Stimulated activated naive CD8-positive, alpha-beta T cell treated with anti-CD3 and anti-CD28 coated beads, Interleukin-15, Interleukin-2, amounts not matched to agents 100 ng/mL and 50 ng/mL, for 24 hours (primary cell): ENCODE measurements at regions not wholly inside any gene's neighbourhood (a gene's known extent, or its start where the extent isn't known, plus 50 kb on each side); places are given as distances from the start of the nearest gene placed in this dataset.

Experiments
- H3K27ac Mint-ChIP-seq: one replicate; pipeline ENCODE4 v1.8.0; 2021; ENCODE audit warnings: mild to moderate bottlenecking, mixed read lengths
- H3K27me3 Mint-ChIP-seq: one replicate; pipeline ENCODE4 v1.8.0; 2021; ENCODE audit warnings: mixed read lengths
- H3K36me3 Mint-ChIP-seq: one replicate; pipeline ENCODE4 v1.8.0; 2021; ENCODE audit warnings: low read depth, mixed read lengths
- H3K4me1 Mint-ChIP-seq: one replicate; pipeline ENCODE4 v1.8.0; 2021; ENCODE audit warnings: low read depth, mixed read lengths
- H3K4me3 Mint-ChIP-seq: one replicate; pipeline ENCODE4 v1.8.0; 2021; ENCODE audit warnings: mild to moderate bottlenecking, mixed read lengths
- H3K9me3 Mint-ChIP-seq: one replicate; pipeline ENCODE4 v1.8.0; 2021; ENCODE audit warnings: mixed read lengths

DNA sequence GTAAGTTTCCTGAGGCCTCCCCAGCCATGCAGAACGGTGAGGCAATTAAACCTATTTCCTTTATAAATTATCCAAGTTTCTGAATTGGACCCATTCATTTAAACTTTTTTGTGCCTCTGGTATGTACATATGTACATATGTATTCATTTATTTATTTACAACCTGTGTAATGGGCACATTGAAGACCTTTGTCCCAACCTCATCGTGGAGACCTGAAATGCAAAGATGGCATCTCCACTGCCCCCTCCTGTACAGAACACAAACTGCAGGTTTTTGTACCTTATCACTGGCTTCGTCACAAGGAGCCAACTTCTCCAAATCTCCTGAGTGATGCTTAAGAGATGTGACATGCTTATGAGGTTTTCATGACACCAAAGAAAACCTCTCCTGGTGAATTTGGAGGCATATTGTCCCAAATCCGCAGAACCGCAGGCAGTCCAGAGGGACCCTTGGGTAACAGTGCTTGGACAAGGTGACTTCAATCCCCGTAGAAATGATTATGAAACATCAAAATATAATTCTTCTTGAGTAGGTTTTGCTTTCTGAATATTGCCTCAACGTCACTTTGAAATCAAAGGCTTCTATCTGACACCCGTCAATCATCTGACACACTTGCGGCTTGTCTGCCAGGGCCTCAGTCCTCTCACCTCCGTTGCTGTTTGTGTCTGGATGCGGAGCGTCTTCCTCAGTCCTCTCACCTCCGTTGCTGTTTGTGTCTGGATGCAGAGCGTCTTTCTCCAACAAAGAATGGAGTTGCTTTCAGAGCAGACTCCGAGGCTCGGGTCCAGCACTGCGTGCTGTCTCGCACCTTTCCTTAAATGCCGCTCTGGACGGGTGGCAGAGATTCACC lies 135.0 kb upstream of the IRX4 start:
- H3K27ac Mint-ChIP-seq = no peak overlapping the region
- H3K36me3 Mint-ChIP-seq = no peaks in the 10 kb centered on the region
- H3K4me1 Mint-ChIP-seq = no peaks in the 10 kb centered on the region
- no peaks in the 10 kb centered on the region for H3K9me3 Mint-ChIP-seq
- H3K27me3 Mint-ChIP-seq = peaks cover 13% of the 10 kb centered on the region
- no peak overlapping the region for H3K4me3 Mint-ChIP-seq

DNA sequence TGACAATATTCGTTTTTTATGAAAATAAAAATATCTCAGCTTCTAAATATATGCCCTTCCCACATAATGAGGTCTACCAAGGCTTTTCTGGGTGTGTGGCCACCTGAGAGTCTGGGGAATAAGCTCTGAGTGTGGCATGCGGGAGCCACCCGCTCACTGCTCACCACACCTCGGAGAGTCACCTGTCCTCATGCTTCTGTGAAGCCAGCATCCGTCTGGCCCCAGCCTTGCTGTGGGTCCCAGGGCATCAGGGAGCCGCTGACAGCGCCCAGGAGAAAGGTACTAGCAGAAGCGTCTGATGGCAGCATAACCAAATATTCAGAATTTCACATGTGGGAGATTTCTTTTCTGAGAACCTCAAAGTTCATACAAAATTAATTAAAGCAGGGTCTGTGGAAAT lies 133.2 kb upstream of the IRX4 start:
- peaks cover 1% of the 10 kb centered on the region for H3K27me3 Mint-ChIP-seq
- no peaks in the 10 kb centered on the region for H3K36me3 Mint-ChIP-seq
- no peaks in the 10 kb centered on the region for H3K9me3 Mint-ChIP-seq
- no peak overlapping the region for H3K27ac Mint-ChIP-seq
- H3K4me1 Mint-ChIP-seq = no peaks in the 10 kb centered on the region
- no peak overlapping the region for H3K4me3 Mint-ChIP-seq

DNA sequence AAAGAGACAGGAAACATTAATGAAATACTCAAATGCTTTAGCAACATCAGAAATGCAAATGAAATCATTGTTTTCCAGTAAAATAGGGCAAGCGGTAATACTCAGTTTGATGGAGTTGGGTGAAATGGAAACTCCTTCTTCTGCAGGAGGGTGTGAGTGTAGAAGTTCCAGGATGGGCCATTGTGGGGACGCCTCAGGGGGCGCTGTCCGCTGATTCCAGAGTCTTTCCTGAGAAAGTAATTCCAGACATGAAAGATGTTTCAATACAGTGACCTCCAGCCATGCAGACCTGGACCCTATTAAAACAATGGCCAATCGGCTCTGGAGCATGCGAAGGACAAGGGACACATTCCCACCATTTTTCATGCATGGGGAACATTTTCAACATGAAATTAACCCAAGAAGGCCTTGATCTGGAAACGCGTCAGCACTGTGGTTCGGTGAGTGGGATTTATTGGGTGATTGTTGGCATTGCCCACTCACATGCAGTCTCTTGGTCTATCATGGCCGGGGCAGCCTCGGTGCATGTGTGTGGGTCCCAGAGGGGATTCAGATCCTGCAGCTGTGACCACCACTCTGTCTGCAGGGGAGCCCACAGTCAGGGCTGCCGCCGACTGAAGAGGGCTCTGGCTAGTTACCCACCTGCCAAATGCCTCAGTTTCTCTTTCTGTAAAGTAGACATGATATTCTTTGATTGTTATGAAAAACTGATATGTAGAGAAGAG lies 132.6 kb upstream of the IRX4 start:
- H3K27ac Mint-ChIP-seq = no peak overlapping the region
- H3K4me3 Mint-ChIP-seq = no peak overlapping the region
- no peaks in the 10 kb centered on the region for H3K36me3 Mint-ChIP-seq
- H3K4me1 Mint-ChIP-seq = no peaks in the 10 kb centered on the region
- no peaks in the 10 kb centered on the region for H3K27me3 Mint-ChIP-seq
- no peaks in the 10 kb centered on the region for H3K9me3 Mint-ChIP-seq

DNA sequence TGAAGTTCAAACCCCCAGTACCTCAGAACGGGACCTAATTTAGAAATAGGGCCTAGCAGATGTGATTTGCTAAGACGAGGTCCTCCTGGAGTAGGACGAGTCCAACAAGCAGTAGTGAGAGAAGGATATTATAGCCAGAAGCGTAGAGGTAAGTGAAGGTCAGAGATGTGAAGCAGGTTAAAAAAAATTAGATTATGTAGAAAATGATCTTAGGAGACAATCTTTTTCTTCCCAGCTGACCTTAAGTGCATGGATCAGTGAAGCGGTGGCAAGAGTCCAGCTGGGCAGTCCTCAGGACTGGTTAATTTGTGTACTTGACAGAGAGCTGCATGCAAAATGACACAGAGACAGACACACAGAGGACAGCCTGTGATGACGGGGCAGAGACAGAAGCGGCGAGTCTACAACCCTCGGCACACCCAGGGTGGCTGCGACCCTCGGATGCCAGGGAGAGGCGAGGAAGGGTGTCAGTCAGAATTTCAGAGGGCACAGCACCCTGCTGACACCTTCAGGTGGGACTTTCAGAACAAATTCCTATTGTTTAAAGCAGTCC lies 131.4 kb upstream of the IRX4 start:
- H3K4me1 Mint-ChIP-seq = no peaks in the 10 kb centered on the region
- H3K4me3 Mint-ChIP-seq = no peak overlapping the region
- no peak overlapping the region for H3K27ac Mint-ChIP-seq
- H3K36me3 Mint-ChIP-seq = no peaks in the 10 kb centered on the region
- H3K9me3 Mint-ChIP-seq = no peaks in the 10 kb centered on the region
- H3K27me3 Mint-ChIP-seq = peaks cover 4% of the 10 kb centered on the region

DNA sequence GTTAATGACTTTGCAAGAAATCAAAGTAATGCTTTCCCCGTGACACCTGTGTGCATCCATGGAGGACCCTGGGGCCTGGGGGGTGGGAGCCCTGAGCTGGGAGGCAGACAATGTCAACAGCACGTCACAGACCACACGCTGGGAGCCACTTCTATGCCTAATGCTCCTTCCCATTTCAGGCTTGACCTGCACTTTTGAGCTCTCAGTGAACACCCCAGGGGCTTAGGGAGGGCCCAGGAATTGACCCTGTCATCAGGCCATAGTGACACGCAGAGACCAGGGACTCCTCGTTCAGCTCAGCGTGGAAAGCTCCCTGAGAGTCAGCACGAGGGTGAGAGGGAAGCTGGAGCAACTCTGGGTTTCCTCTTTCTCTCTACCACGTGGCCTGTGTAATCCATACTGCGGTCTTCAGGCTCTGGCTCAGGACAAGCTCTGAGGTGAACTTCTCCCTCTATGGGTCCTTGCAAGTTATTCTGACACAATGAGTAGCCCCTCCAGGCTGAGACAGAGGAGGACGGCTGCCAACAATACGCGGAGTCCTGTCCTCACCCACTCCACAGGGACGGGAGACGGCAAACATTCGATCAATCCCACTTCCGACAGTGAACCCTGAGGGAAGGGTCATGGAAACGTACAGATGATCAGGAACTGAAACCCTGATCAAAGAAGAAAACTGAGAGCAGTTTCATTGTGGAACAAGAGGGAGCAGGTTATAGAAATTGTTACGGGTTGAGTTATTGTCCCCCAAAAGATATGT lies 130.8 kb upstream of the IRX4 start:
- H3K4me1 Mint-ChIP-seq = no peaks in the 10 kb centered on the region
- H3K27ac Mint-ChIP-seq = no peak overlapping the region
- no peaks in the 10 kb centered on the region for H3K36me3 Mint-ChIP-seq
- H3K4me3 Mint-ChIP-seq = no peak overlapping the region
- peaks cover 8% of the 10 kb centered on the region for H3K27me3 Mint-ChIP-seq
- no peaks in the 10 kb centered on the region for H3K9me3 Mint-ChIP-seq

DNA sequence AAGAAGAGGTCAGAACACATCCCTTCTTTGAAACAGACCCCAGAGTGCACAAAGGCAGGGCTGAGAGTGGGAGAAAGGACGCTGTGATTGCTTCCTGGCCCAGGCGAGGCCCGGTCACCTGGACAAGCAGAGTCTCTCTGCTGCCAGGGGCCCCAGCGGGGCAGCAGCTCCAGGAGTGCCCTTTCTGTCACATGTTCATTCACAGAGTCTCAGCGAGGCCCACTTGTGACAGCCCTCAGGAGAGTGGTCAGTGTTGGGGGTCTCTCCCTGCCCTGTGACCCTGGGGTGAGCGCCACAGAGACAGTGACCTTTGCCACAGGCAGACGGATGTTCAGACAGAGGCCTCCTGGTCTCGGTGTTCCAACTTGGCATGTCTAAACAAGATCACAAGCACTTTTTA lies 130.2 kb upstream of the IRX4 start:
- Mint-ChIP-seq H3K4me1 (no peaks in the 10 kb centered on the region), H3K36me3 (no peaks in the 10 kb centered on the region), H3K27ac (no peak overlapping the region), H3K4me3 (no peak overlapping the region), H3K9me3 (no peaks in the 10 kb centered on the region), H3K27me3 (peaks cover 8% of the 10 kb centered on the region)

DNA sequence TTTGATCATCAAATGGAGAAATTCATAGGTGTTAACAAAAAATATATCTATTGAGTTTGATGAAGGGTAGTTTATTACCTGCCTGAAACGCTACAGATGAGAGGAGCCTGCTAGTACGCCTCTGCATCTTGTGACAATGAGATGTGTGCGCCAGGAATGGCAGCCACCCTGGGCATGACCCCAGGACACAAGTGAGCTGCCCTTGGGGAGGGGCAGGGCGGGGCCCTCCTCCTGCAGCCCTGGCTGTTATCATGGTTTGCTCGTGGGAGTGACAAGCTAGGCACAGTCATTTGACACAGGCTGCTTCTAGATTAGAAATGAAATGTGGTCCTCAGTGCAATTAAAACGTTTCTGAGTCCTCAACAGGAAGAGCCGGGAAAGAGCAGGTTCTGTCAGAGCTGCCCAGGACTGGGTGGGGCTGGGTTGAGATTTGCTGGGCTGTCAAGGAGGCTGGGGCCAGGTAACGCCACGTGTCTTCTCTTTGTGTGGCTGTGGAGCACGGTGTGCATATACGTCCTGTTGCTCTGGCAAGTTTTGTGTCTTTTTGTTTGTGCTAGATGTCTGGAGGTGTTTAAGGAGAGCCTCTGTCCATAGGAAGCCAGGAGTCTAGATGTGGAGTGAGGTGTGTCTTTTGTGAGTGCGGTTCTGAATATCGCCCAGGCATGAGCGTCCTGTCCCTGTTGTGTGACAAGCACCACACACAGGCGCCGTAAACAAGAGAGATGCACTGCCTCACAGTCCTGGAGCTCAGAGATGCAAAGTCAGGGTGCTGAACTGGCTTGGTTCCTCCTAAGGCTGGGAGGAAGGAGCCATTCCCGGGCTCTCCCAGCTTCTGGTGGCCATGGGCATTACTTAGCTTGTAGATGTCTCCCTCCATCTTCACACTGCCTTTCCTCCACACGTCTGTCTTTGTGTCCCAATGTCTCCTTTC lies 129.0 kb upstream of the IRX4 start:
- H3K4me3 Mint-ChIP-seq = no peak overlapping the region
- H3K4me1 Mint-ChIP-seq = no peaks in the 10 kb centered on the region
- no peaks in the 10 kb centered on the region for H3K36me3 Mint-ChIP-seq
- H3K9me3 Mint-ChIP-seq = no peaks in the 10 kb centered on the region
- H3K27me3 Mint-ChIP-seq = peaks cover 8% of the 10 kb centered on the region
- H3K27ac Mint-ChIP-seq = no peak overlapping the region

DNA sequence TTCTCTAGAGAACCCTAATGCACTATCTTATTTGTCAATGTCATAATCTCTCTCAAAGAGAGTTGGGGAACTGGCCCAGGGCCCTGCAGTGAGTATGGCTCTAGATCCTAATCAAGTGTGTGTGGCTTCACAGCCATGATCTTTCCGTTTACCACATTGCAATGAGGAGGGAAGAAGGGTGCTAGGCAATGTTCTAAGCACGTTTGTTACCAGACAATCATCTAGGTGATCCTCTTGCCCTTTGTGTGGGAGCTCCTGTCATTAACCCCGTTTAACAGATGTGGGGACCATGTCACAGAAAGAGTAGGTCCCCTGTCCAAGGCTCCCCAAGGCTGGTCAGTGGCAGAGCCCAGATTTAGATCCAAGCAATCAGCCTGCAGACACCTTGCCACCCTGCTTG lies 128.2 kb upstream of the IRX4 start:
- Mint-ChIP-seq H3K4me3 (no peak overlapping the region), H3K27me3 (peaks cover 8% of the 10 kb centered on the region), H3K4me1 (no peaks in the 10 kb centered on the region), H3K27ac (no peak overlapping the region), H3K9me3 (no peaks in the 10 kb centered on the region), H3K36me3 (no peaks in the 10 kb centered on the region)

DNA sequence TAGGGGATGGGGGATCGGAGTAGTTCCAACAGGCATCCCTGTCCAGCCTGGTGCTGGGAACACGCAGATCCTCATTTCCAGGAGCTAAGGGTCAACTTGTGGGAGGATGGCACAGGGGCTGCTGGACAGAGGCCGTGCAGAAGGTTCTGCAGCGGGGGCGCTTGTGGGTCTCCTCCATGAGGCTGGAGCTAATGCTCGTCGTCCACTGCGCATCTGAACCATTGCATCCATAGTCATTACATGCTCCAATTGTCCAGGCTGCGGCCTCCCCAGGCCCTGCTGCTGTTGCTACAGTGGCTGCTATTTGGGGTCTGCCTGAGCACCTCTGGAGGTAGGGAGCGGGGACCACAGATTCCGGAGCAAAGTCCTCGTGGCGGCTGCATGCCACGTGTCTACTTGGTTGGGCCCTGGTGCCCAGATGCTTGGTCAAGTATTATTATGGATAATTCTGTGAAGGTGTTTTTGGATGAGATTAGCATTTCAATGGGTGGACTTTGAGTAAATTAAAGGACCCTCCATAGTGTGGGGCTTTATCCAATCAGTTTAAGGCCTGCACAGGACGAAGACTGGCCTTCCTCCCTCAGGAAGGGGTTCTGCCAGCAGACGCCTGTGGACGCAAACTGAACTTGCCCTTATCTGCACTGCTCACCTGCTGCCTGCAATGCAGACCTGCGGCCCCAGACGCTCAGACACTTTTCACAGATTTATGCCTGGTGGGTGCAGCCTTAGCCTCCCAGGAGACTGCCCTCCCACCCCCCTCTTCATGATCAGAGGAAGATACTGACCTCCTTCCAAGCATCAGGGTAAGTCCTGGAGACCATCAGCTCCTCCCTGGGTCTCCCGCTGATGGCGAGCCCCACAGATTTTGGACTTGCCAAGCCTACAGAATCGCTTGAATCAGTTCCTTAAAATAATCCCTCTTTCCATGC lies 127.5 kb upstream of the IRX4 start:
- H3K36me3 Mint-ChIP-seq = no peaks in the 10 kb centered on the region
- no peak overlapping the region for H3K4me3 Mint-ChIP-seq
- no peak overlapping the region for H3K27ac Mint-ChIP-seq
- no peaks in the 10 kb centered on the region for H3K9me3 Mint-ChIP-seq
- no peaks in the 10 kb centered on the region for H3K4me1 Mint-ChIP-seq
- H3K27me3 Mint-ChIP-seq = peaks cover 8% of the 10 kb centered on the region

DNA sequence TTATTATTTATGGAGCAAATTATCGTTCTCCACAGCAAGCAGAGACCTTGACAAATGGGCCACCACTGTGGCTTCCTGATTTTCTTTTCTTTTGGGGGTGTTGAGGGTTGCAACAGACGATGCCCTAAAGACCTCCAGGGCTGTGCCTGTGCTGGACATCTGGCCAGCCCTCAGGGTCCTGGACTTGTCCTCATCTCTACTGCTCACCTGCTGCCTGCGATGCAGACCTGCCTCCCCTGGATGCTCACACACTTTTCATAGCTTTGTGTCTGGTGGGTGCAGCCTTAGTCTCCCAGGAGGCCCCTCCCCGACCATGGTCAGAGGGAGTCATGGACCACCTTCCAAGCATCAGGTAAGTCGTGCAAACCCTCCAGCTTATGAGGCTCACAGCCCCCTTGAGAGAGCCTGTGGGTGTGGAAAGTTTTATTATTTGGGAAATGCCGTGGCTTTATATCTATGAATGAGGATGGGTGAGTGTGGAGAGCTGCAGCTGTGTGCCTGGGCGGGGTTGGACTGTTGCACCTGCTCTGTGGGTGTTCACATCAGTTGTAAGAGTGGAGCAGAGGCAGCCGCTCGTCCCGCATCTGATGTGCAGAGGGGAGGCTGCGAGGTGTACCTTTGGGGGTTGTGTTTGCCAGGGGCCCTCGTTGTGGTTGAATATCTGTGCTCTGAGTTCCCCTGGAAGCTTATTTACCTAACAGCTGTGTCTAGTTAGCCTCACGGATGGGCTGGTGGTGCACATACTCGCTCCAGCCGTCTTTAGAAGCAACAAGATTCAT lies 126.3 kb upstream of the IRX4 start:
- Mint-ChIP-seq H3K36me3 (no peaks in the 10 kb centered on the region), H3K27ac (no peak overlapping the region), H3K27me3 (peaks cover 8% of the 10 kb centered on the region), H3K4me1 (no peaks in the 10 kb centered on the region), H3K4me3 (no peak overlapping the region), H3K9me3 (no peaks in the 10 kb centered on the region)

DNA sequence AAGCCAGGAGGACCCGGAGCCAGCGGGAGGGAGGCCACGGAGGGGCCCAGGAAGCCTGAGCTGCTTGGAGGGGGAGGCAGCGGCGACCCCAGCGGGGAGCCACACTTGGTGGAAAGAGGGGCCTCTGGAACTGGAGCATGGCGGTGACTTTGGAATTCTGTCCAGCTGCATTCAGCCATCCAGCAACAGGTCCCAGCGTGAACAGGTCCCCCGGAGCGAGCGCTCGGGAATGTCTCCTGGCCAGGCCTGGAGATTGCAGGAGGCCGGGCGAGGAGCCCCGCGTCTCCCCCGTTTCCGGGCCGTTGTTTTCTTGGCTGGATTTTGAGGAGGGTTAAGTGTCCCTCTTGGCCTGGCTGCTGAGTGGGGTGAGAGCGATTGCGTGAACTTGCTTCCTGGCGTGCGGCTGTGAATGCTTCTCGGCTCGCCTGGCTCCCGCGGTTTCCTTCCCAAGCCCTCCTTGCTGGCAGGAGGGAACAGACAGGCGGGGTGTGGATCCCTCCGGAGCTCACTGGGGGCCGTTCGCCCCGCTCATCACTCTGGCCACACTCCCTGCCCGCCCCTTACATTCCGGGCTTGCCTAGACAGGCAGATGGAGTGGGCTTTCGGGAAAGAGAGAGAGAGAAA lies 125.3 kb upstream of the IRX4 start:
- Mint-ChIP-seq H3K4me1 (no peaks in the 10 kb centered on the region), H3K9me3 (no peaks in the 10 kb centered on the region), H3K4me3 (no peak overlapping the region), H3K27ac (no peak overlapping the region), H3K36me3 (no peaks in the 10 kb centered on the region), H3K27me3 (peaks cover 8% of the 10 kb centered on the region)

DNA sequence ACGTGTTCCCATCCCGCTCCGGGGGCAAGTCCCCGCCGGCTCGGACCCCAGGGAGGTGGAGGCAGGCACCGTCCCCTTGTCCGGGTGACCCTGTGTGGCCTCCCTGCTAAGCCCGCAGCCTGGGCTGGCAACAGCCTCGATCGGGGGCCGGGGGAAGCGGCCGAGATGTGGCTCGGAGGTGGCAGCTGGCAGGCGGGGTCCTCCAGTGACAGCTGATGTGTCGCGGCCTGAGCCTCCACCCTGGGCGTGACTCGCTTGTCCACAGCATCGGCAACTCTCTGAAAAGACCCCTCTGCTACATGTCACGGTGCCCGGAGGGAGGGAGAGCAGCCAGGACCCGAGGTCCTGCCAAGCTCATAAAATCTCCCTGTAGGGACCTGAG lies 124.8 kb upstream of the IRX4 start:
- no peak overlapping the region for H3K27ac Mint-ChIP-seq
- no peaks in the 10 kb centered on the region for H3K9me3 Mint-ChIP-seq
- peaks cover 12% of the 10 kb centered on the region for H3K27me3 Mint-ChIP-seq
- no peaks in the 10 kb centered on the region for H3K36me3 Mint-ChIP-seq
- H3K4me3 Mint-ChIP-seq = no peak overlapping the region
- H3K4me1 Mint-ChIP-seq = no peaks in the 10 kb centered on the region

DNA sequence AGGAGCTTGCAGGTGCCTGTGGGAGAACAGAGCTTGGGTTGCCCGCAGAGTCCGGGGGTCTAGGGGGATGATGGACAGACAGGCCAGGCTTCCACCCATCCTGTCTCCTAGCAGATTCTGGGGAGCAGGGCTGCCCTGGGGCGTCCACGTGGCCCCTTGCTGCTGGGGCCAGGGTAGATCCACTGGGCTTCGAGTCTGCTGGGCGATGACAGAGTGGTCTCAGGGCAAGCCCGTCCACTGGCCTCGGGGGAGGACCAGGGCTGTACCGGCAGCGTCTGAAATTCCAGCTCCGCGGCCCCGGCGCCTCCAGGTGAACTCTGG lies 124.2 kb upstream of the IRX4 start:
- Mint-ChIP-seq H3K27ac (no peak overlapping the region), H3K4me1 (no peaks in the 10 kb centered on the region), H3K27me3 (peaks cover 12% of the 10 kb centered on the region), H3K9me3 (no peaks in the 10 kb centered on the region), H3K36me3 (no peaks in the 10 kb centered on the region), H3K4me3 (no peak overlapping the region)
